ENCODE measurements at regions not wholly inside any gene's neighbourhood (a gene's known extent, or its start where the extent isn't known, plus 50 kb on each side); places are given as distances from the start of the nearest gene placed in this dataset.

DNA sequence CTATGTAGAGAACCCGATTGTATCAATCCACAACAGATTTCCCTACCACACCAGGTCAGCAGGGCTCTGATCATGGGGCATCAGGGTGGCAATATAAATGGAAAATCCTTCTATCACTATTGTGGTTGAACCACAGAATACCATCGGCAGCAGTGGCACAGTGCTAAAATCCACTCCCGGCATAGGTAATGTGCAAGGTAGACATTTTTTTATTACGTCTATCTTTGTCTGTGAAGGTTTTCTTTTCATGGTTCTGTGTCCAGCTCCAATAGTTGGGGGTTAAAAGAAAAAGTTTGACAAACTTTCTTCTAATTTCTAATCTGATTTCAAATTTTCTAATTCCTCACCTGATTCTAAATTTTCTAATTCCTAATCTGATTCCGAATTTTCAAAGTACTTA, 302.7 kb upstream of the PREP start:
- CTCF ChIA-PET = no interaction called here

DNA sequence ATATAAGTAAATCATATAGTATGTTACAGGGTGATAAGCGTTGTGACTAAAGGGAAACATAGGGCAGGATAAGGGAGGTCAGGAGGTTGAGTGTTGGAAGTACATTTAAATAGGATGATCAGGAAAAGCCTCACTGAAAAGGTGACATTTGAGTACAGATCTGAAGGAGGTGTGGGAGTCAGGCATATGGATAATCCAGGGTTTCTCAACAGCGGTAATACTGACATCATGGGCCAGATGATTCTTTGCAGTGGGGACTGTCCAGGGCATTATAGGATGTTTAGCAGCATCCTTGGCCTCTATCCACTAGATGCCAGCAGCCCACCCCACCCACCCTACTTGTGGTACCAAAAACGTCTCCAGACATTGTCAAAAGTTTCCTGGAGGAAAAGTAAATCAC, 292.6 kb upstream of the PREP start:
- WGBS (ENCODE audit: low lambda C conversion rate) = 77% methylated on average over 3 of the region's 3 CpGs
- Histone ChIP-seq H2AFZ (ENCODE audit: low read depth) (no peak overlapping the region), H3K27me3 (ENCODE audit: insufficient read depth) (no peaks in the 10 kb centered on the region), H3K79me2 (ENCODE audit: insufficient read depth) (no peaks in the 10 kb centered on the region), H3K4me1 (ENCODE audit: control insufficient read depth in 1 of 2, insufficient read depth in 2 of 2, low read depth in 1 of 2, low read length in 1 of 2) (0 out of 4 replicates have a peak, but pooled peaks cover 0 to 8% of the 10 kb centered on the region in 2 experiments), H3K4me3 (ENCODE audit: low read depth in 2 of 2, low read length in 1 of 2) (no peak overlapping the region), H3K27ac (ENCODE audit: low read depth in 2 of 2, low read length in 1 of 2) (no peak overlapping the region), H4K20me1 (ENCODE audit: insufficient read depth) (no peaks in the 10 kb centered on the region), H3F3A (replicated peaks; ENCODE audit: insufficient read depth) (no peaks in the 10 kb centered on the region), H3K9me3 (no peaks in the 10 kb centered on the region), H3K4me2 (no peak overlapping the region), H3K9me2 (no peaks in the 10 kb centered on the region), H3K36me3 (replicated peaks in 1 of 2; ENCODE audit: control insufficient read depth in 1 of 2, insufficient read depth in 2 of 2, low read length in 1 of 2) (no peaks in the 10 kb centered on the region), H3K9ac (no peak overlapping the region)
- ChIA-PET CTCF (no interaction called here), POLR2A (no interaction called here)
- TF ChIP-seq MXI1 (IDR thresholded peaks at IDR 0.05; ENCODE audit: low read depth, low read length) = no peak
- TF ChIP-seq TEAD4 (IDR thresholded peaks at IDR 0.05; ENCODE audit: borderline replicate concordance, insufficient read depth) = no peak
- no peak for DNase-seq

More for the DNA sequence above, 302.7 kb upstream of the PREP start:
- H3K4me1 ChIP-seq (ENCODE audit: control insufficient read depth in 1 of 2, insufficient read depth in 2 of 2, low read depth in 1 of 2, low read length in 1 of 2) = no peaks in the 10 kb centered on the region
- 42% methylated on average over 5 of the region's 5 CpGs for WGBS (ENCODE audit: low lambda C conversion rate)
- TF ChIP-seq, protein P1, sequence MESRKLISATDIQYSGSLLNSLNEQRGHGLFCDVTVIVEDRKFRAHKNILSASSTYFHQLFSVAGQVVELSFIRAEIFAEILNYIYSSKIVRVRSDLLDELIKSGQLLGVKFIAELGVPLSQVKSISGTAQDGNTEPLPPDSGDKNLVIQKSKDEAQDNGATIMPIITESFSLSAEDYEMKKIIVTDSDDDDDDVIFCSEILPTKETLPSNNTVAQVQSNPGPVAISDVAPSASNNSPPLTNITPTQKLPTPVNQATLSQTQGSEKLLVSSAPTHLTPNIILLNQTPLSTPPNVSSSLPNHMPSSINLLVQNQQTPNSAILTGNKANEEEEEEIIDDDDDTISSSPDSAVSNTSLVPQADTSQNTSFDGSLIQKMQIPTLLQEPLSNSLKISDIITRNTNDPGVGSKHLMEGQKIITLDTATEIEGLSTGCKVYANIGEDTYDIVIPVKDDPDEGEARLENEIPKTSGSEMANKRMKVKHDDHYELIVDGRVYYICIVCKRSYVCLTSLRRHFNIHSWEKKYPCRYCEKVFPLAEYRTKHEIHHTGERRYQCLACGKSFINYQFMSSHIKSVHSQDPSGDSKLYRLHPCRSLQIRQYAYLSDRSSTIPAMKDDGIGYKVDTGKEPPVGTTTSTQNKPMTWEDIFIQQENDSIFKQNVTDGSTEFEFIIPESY (IDR thresholded peaks at IDR 0.05; ENCODE audit: borderline replicate concordance, low read depth) = no peak
- TF ChIP-seq RAD21 (IDR thresholded peaks at IDR 0.05; ENCODE audit: low read length) (no peak), FOXM1 (IDR thresholded peaks at IDR 0.05; ENCODE audit: low read depth) (no peak), TCF12 (IDR thresholded peaks at IDR 0.05) (no peak), SIN3A (IDR thresholded peaks at IDR 0.05; ENCODE audit: borderline replicate concordance, low read depth, low read length) (no peak), TEAD4 (IDR thresholded peaks at IDR 0.05; ENCODE audit: borderline replicate concordance, insufficient read depth) (no peak), YY1 (IDR thresholded peaks at IDR 0.05; ENCODE audit: low read depth) (no peak), MEF2A (IDR thresholded peaks at IDR 0.05; ENCODE audit: borderline replicate concordance, low read depth) (no peak), SMC3 (IDR thresholded peaks at IDR 0.05; ENCODE audit: low read depth, low read length) (no peak), RFX5 (IDR thresholded peaks at IDR 0.05; ENCODE audit: low read length) (no peak), GATA2 (CRISPR knock-in tag; IDR thresholded peaks at IDR 0.05) (no peak)
- TF ChIP-seq, protein P2, sequence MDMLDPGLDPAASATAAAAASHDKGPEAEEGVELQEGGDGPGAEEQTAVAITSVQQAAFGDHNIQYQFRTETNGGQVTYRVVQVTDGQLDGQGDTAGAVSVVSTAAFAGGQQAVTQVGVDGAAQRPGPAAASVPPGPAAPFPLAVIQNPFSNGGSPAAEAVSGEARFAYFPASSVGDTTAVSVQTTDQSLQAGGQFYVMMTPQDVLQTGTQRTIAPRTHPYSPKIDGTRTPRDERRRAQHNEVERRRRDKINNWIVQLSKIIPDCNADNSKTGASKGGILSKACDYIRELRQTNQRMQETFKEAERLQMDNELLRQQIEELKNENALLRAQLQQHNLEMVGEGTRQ (IDR thresholded peaks at IDR 0.05; ENCODE audit: borderline replicate concordance, low read depth, low read length) = no peak
- no peaks in the 10 kb centered on the region for H3K9me2 ChIP-seq
- no peak for DNase-seq
- no peaks in the 10 kb centered on the region for H3K79me2 ChIP-seq (ENCODE audit: insufficient read depth)
- POLR2A ChIA-PET = no interaction called here
- no peaks in the 10 kb centered on the region for H4K20me1 ChIP-seq (ENCODE audit: insufficient read depth)
- no peak overlapping the region for H3K4me2 ChIP-seq
- H3K9me3 ChIP-seq = no peaks in the 10 kb centered on the region
- no peak overlapping the region for H2AFZ ChIP-seq (ENCODE audit: low read depth)
- no peak overlapping the region for H3K9ac ChIP-seq
- H3K27me3 ChIP-seq (ENCODE audit: insufficient read depth) = no peaks in the 10 kb centered on the region
- no peaks in the 10 kb centered on the region for H3F3A ChIP-seq (replicated peaks; ENCODE audit: insufficient read depth)
- no peaks in the 10 kb centered on the region for H3K36me3 ChIP-seq (replicated peaks in 1 of 2; ENCODE audit: control insufficient read depth in 1 of 2, insufficient read depth in 2 of 2, low read length in 1 of 2)
- no peak overlapping the region for H3K4me3 ChIP-seq (ENCODE audit: low read depth in 2 of 2, low read length in 1 of 2)
- no peak overlapping the region for H3K27ac ChIP-seq (ENCODE audit: low read depth in 2 of 2, low read length in 1 of 2)
